HCT116 (cell line): ENCODE measurements at regions not wholly inside any gene's neighbourhood (a gene's known extent, or its start where the extent isn't known, plus 50 kb on each side); places are given as distances from the start of the nearest gene placed in this dataset.

ENCODE experiments used
- ATAC-seq: fragments of 200-7000 bp; cut with Tn5 transposase; 2 replicates; pipeline ENCODE4 v1.9.1; 2020; ENCODE audit warnings: mild to moderate bottlenecking, moderate library complexity
- BruUV-seq: library from RNA; stranded (reverse); fragments of 400-500 nt; replicated peaks from 2 replicates; lab custom pipeline; 2021; lab: Mats Ljungman, UMichigan
- CTCF ChIA-PET: fragments of 300-600 bp; sonication (Branson Sonifier 250); formaldehyde crosslinking; loops from one replicate; lab custom pipeline; 2021; ENCODE audit warnings: antibody characterized with exemption; lab: Charles Lee
- POLR2A ChIA-PET: fragments of 300-600, 350-600 bp; sonication (Branson Sonifier 250); formaldehyde crosslinking; loops from one replicate; lab custom pipeline; 2021; ENCODE audit warnings: antibody characterized with exemption; lab: Charles Lee
- RAD21 ChIA-PET, 2 experiments: fragments of 300-600 bp; sonication (Branson Sonifier 250); formaldehyde crosslinking; loops; one replicate each; lab custom pipeline; 2023; ENCODE audit warnings: low total read pairs in 2 of 2; ENCODE audit not compliant: uncharacterized antibody in 2 of 2, unreplicated experiment in 2 of 2, low non-redundant PET in 1 of 2; lab: Charles Lee
- DNase-seq: peaks from one replicate; pipeline ENCODE4 v3.0.0-alpha.2; 2010; ENCODE audit warnings: low read depth, low spot score
- H2AFZ ChIP-seq: fragments of 200-600 bp; shearing (Covaris generic), sonication (generic); 2 replicates; pipeline ENCODE4 v1.6.1; 2017; ENCODE audit warnings: low read depth, mixed run types, mixed read lengths, antibody characterized with exemption, low read length; ENCODE audit not compliant: poor library complexity, severe bottlenecking
- H3K27ac ChIP-seq: 2 replicates; pipeline ENCODE4 v1.5.1; 2012; ENCODE audit warnings: low read depth, low read length
- H3K27me3 ChIP-seq: fragments of 200-600 bp; sonication (generic); 2 replicates; pipeline ENCODE4 v1.6.1; 2016; ENCODE audit warnings: mixed run types, low read length, mixed read lengths; ENCODE audit not compliant: insufficient read depth
- H3K36me3 ChIP-seq, 2 experiments: fragments of 200-500 bp in 1 of 2; fragments of 200-600 bp in 1 of 2; sonication (Bioruptor generic) in 1 of 2; sonication (generic) in 1 of 2; 2 replicates each; pipeline versions ENCODE4 v1.5.1 to v1.6.1; 2014 to 2016; ENCODE audit warnings: low read length in 2 of 2, inconsistent platforms in 1 of 2, mixed read lengths in 1 of 2, mixed run types in 1 of 2; ENCODE audit not compliant: insufficient read depth in 2 of 2, control insufficient read depth in 1 of 2
- H3K4me1 ChIP-seq, 2 experiments: fragments of 200-600 bp in 1 of 2; sonication (generic) in 1 of 2; 2 replicates each; pipeline versions ENCODE4 v1.5.1 to v1.6.1; 2012 to 2017; ENCODE audit warnings: low read length in 2 of 2, inconsistent platforms in 1 of 2, mild to moderate bottlenecking in 1 of 2, mixed read lengths in 1 of 2, mixed run types in 1 of 2, moderate library complexity in 1 of 2; ENCODE audit not compliant: insufficient read depth in 2 of 2, control insufficient read depth in 1 of 2
- H3K4me2 ChIP-seq: fragments of 200-600 bp; sonication (generic); 2 replicates; pipeline ENCODE4 v1.6.1; 2017; ENCODE audit warnings: mixed run types, low read length, mixed read lengths
- H3K4me3 ChIP-seq, 2 experiments: fragments of 200-600 bp in 1 of 2; sonication (generic) in 1 of 2; replicated peaks in 1 of 2; 2 replicates each; pipeline ENCODE4 v1.5.1; 2011 to 2016; ENCODE audit warnings: low read length in 2 of 2, control low read depth in 1 of 2, low read depth in 1 of 2, mild to moderate bottlenecking in 1 of 2, mixed read lengths in 1 of 2, mixed run types in 1 of 2
- H3K79me2 ChIP-seq: fragments of 200-600 bp; sonication (generic); 2 replicates; pipeline ENCODE4 v1.6.1; 2017; ENCODE audit warnings: mild to moderate bottlenecking, mixed run types, low read length, moderate library complexity, mixed read lengths; ENCODE audit not compliant: insufficient read depth
- H3K9ac ChIP-seq: fragments of 200-600 bp; sonication (generic); 2 replicates; pipeline ENCODE4 v1.6.1; 2016; ENCODE audit warnings: low read length, mixed read lengths
- H3K9me2 ChIP-seq: fragments of 200-600 bp; sonication (generic), shearing (Covaris generic); 2 replicates; pipeline ENCODE4 v1.6.1; 2017; ENCODE audit warnings: mixed run types, mild to moderate bottlenecking, moderate library complexity; ENCODE audit not compliant: insufficient read depth
- H3K9me3 ChIP-seq, 2 experiments: fragments of 200-500 bp in 1 of 2; fragments of 200-600 bp in 1 of 2; sonication (Bioruptor generic) in 1 of 2; sonication (generic) in 1 of 2; 2 replicates each; pipeline ENCODE4 v1.6.1; 2014 to 2017; ENCODE audit warnings: low read length in 2 of 2, mixed read lengths in 2 of 2, inconsistent platforms in 1 of 2, low read depth in 1 of 2, mild to moderate bottlenecking in 1 of 2, mixed run types in 1 of 2, moderate library complexity in 1 of 2; ENCODE audit not compliant: control insufficient read depth in 1 of 2, insufficient read depth in 1 of 2
- H4K20me1 ChIP-seq: fragments of 200-600 bp; sonication (generic), shearing (Covaris generic); 2 replicates; pipeline ENCODE4 v1.6.1; 2017; ENCODE audit warnings: mixed run types, mild to moderate bottlenecking, moderate library complexity; ENCODE audit not compliant: insufficient read depth
- CBX3 ChIP-seq: IDR thresholded peaks from 2 replicates; pipeline ENCODE4 v1.6.1; 2012; ENCODE audit warnings: low read depth
- RAD21 ChIP-seq: IDR thresholded peaks from 2 replicates; pipeline ENCODE4 v1.6.1; 2012; ENCODE audit warnings: low read depth, mild to moderate bottlenecking
- REST ChIP-seq: IDR thresholded peaks from 2 replicates; pipeline ENCODE4 v1.6.1; 2012; ENCODE audit warnings: low read depth
- SIN3A ChIP-seq: IDR thresholded peaks from 2 replicates; pipeline ENCODE4 v1.6.1; 2012; ENCODE audit warnings: low read depth
- YY1 ChIP-seq: IDR thresholded peaks from 2 replicates; pipeline ENCODE4 v1.6.1; 2011; ENCODE audit warnings: low read length, low read depth, moderate library complexity, mild to moderate bottlenecking; ENCODE audit not compliant: insufficient replicate concordance; ENCODE audit errors: extremely low read depth
- ZNF274 ChIP-seq: fragments of 200-500 bp; sonication (Bioruptor generic); IDR thresholded peaks from 2 replicates; pipeline ENCODE4 v1.6.1; 2014; ENCODE audit warnings: mild to moderate bottlenecking, low read depth, low read length, inconsistent platforms
- intact Hi-C: fragments of 100-400 bp; cut with micrococcal nuclease; formaldehyde crosslinking; loops from 2 replicates; pipeline ENCODE4 v1.10.0; 2022

- no peak for TF ChIP-seq RAD21
- TF ChIP-seq YY1, result no peak
- no peak for TF ChIP-seq CBX3
Measured at GRCh38 chr21:14754259-14754604, 208.1 kb upstream of the SAMSN1 start (continued).

GRCh38 chr21:14753466-14754258, 207.5 kb upstream of the SAMSN1 start:
- H3K9ac ChIP-seq, result no peak overlapping the region
- DNase-seq, result no peak
- no peaks in the 10 kb centered on the region for H4K20me1 ChIP-seq
- RAD21 ChIA-PET, result no interaction called here
- H3K27ac ChIP-seq, result no peak overlapping the region
- no peak overlapping the region for H3K4me3 ChIP-seq
- H3K4me1 ChIP-seq, result no peaks in the 10 kb centered on the region
- no peaks in the 10 kb centered on the region for H3K9me2 ChIP-seq
- H3K4me2 ChIP-seq, result no peak overlapping the region
- H3K36me3 ChIP-seq, result no peaks in the 10 kb centered on the region
- TF ChIP-seq ZNF274, result no peak
- TF ChIP-seq, all 23 proteins: peak for 0
- intact Hi-C loops, result no loop called here
- ChIA-PET POLR2A (no interaction called here), CTCF (no interaction called here)
- H3K27me3 ChIP-seq, result no peaks in the 10 kb centered on the region
- no TSS peak for BruUV-seq
- H3K9me3 ChIP-seq, result no peaks in the 10 kb centered on the region
- H3K79me2 ChIP-seq, result no peaks in the 10 kb centered on the region
- H2AFZ ChIP-seq, result no peak overlapping the region
- no peak for ATAC-seq

DNA sequence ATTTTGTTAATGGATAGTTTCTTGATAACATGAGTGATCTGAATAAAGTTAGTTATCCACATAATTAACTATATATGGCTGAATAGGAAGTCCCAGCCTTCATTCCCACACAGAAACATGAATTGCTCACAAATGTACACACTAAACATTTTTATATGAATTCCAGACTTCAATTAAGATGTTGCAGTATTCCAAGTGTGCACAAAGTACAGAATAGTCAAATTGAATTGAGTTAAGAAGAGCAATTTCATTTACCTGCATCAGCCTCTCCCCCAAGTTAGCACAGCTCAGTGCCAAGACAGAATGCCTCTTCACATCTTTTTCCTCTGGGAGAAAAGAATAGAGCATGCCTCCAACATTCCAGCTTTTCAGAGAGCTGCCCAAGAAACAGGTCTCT, 207.0 kb upstream of the SAMSN1 start:
- Histone ChIP-seq H4K20me1 (no peaks in the 10 kb centered on the region), H3K4me3 (no peak overlapping the region), H3K9me2 (no peaks in the 10 kb centered on the region), H3K9ac (no peak overlapping the region), H3K27ac (no peak overlapping the region), H3K27me3 (no peaks in the 10 kb centered on the region), H2AFZ (no peak overlapping the region), H3K36me3 (no peaks in the 10 kb centered on the region), H3K4me1 (no peaks in the 10 kb centered on the region), H3K9me3 (no peaks in the 10 kb centered on the region), H3K79me2 (no peaks in the 10 kb centered on the region), H3K4me2 (no peak overlapping the region)
- TF ChIP-seq SIN3A, result no peak
- TF ChIP-seq REST, result no peak
- POLR2A ChIA-PET, result no interaction called here
- CTCF ChIA-PET, result no interaction called here
- ATAC-seq (no peak), DNase-seq (no peak)
- RAD21 ChIA-PET, result no interaction called here
- intact Hi-C loops, result no loop called here
- BruUV-seq, result no TSS peak
